ENCODE measurements at regions not wholly inside any gene's neighbourhood (a gene's known extent, or its start where the extent isn't known, plus 50 kb on each side); places are given as distances from the start of the nearest gene placed in this dataset.

GRCh38 chr2:128504246-128505149 is 185.8 kb upstream of the HS6ST1 start:
- DNase-seq (ENCODE audit: low read depth in 2 of 2): no peak
- no peak overlapping the region for H3K4me3 ChIP-seq (replicated peaks in 1 of 2; ENCODE audit: low read depth in 2 of 2, low read length in 2 of 2)
- TF ChIP-seq CTCF (IDR thresholded peaks at IDR 0.05; ENCODE audit: low read depth, low read length): no peak

GRCh38 chr2:128505150-128505490 is 186.5 kb upstream of the HS6ST1 start:
- no peak for TF ChIP-seq CTCF (IDR thresholded peaks at IDR 0.05; ENCODE audit: low read depth, low read length)
- DNase-seq (ENCODE audit: low read depth in 2 of 2): no peak
- H3K4me3 ChIP-seq (replicated peaks in 1 of 2; ENCODE audit: low read depth in 2 of 2, low read length in 2 of 2): no peak overlapping the region

- H3K4me3 ChIP-seq (replicated peaks in 1 of 2; ENCODE audit: low read depth in 2 of 2, low read length in 2 of 2): no peak overlapping the region
- no peak for TF ChIP-seq CTCF (IDR thresholded peaks at IDR 0.05; ENCODE audit: low read depth, low read length)
- no peak for DNase-seq (ENCODE audit: low read depth in 2 of 2)
Observed at GRCh38 chr2:128505575-128506526, 187.2 kb upstream of the HS6ST1 start.

- H3K4me3 ChIP-seq (replicated peaks in 1 of 2; ENCODE audit: low read depth in 2 of 2, low read length in 2 of 2): no peak overlapping the region
- no peak for TF ChIP-seq CTCF (IDR thresholded peaks at IDR 0.05; ENCODE audit: low read depth, low read length)
- no peak for DNase-seq (ENCODE audit: low read depth in 2 of 2)
Observed at GRCh38 chr2:128506534-128506933, 187.9 kb upstream of the HS6ST1 start.

- DNase-seq (ENCODE audit: low read depth in 2 of 2): peak; percentile 51 to 66
- no peak for TF ChIP-seq CTCF (IDR thresholded peaks at IDR 0.05; ENCODE audit: low read depth, low read length)
- no peak overlapping the region for H3K4me3 ChIP-seq (replicated peaks in 1 of 2; ENCODE audit: low read depth in 2 of 2, low read length in 2 of 2)
Observed at GRCh38 chr2:128510701-128511397, 192.2 kb upstream of the HS6ST1 start.

- no peak overlapping the region for H3K4me3 ChIP-seq (replicated peaks in 1 of 2; ENCODE audit: low read depth in 2 of 2, low read length in 2 of 2)
- DNase-seq (ENCODE audit: low read depth in 2 of 2): no peak
- TF ChIP-seq CTCF (IDR thresholded peaks at IDR 0.05; ENCODE audit: low read depth, low read length): no peak
Observed at GRCh38 chr2:128511731-128512378, 193.2 kb upstream of the HS6ST1 start.
